Retina (tissue), 1 donor: ENCODE measurements at regions not wholly inside any gene's neighbourhood (a gene's known extent, or its start where the extent isn't known, plus 50 kb on each side); places are given as distances from the start of the nearest gene placed in this dataset.

Experiments used
- DNase-seq: peaks from one replicate; pipeline ENCODE4 v3.0.0-alpha.2; 2016

DNA sequence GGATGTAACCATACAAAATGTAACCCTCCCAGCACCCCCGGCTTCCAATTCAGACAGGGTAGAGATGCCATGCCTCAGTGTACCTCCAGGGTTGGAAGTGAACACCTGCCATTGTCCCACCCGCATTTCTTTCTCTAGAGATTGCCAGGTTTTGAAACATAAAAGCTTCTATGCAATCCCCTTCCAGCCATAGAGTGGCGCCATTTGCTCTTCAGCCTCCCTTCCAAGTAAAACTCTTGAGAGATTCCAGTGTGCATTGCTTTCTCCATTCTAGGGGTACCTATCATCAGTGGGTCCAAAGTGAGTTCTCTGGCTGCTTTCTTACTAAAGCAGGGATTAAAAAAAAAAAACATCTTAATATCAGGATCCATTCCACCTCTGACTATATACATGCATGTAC is 133.1 kb upstream of the RPL38 start:
- DNase-seq: no peak

DNA sequence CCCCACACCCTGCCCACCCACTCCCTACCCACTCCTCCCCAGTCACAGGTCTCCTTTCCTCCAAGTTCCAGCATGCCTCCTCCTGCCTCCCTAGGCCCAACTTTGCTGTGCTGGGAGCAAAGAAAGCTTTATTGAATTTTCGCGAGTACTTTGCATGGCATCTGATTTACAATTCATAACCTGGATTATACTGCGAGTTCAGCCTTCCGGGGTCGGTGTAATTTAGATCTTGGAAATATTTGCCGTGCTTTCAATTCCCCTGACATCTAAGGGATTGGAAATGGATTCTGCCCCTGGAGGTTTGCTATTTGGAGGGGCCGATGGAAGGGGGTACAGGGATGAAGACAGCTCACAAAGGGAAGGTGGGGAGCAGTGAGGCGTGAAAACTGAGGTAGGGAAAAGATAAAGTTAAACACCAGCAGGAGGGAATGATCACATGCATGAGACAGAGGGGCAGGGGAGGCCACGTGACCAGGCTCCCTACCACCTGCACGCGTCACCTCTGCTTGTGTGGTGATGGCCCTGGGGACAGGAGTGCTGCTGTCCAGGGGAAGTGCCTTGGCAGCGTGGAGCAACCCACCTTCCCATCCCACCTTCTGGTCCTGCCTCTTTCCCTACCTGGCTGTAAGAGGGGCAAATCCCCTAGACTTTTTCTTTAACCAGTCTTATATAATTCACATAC is 132.3 kb upstream of the RPL38 start:
- no peak for DNase-seq

GRCh38 chr17:74072340-74072739 is 131.1 kb upstream of the RPL38 start:
- no peak for DNase-seq

DNA sequence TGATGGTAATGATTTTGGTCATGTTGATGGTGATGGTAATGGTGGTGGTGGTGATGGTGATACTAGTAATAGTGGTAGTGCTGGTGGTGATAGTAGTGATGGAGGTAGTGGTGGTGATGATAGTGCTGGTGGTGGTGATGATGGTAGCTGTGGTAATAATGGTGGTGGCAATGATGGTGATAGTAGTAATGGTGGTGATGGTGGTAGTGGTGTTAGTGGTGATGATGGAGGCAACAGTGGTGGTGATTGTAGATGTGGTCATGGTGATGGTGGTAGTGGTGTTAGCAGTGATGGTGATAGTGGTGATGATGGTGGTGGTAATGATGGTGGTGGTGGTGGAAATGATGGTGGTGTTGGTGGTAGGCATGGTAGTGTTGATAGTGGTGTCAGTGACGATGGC is 127.0 kb upstream of the RPL38 start:
- DNase-seq: no peak

DNA sequence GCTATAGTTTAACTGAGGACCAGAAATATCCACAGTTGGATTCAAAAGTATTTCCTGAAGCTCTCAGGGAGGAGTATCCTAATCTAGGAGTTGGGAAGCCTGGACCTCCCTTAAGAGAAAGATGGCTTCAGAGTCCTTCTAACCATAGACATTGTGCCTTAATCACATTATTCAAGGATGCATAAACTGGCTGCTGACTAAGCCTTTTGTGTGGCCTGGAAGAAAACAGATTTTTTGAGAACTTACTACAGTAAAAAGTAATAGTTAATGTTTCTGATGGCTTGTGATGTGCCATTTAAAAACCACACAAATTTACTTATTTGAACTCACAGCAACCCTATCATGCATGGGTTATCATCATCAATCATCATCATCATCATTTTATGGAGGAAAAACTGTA is 126.2 kb upstream of the RPL38 start:
- DNase-seq: no peak

DNA sequence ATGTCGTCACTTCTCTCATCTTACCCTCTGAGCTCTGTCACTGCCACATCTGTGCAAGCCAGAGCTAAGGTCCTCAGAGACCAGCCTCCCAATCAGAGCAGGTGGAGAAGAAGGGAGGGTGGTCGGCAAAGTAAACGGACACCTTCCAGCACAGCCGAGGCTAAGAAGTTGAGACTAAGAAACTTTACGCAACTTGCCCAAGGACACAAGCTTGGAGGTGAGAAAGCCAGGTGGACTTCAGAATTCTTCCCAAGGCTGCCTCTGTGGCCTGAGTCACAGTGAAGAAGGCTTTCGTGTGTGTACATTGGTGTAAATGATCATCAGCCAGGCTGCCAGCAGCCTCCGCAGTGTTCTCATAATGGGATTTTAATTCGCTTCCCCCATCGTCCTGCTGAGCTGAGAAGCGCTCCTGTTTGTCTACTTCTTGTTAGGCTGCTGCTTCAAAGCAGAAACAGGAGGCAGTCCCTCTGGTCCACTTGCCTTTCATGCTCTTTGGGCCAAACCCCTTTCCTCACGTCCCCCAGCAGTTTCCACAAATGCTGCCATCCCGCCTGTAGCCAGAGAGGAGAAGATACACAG is 125.0 kb upstream of the RPL38 start:
- DNase-seq: no peak

DNA sequence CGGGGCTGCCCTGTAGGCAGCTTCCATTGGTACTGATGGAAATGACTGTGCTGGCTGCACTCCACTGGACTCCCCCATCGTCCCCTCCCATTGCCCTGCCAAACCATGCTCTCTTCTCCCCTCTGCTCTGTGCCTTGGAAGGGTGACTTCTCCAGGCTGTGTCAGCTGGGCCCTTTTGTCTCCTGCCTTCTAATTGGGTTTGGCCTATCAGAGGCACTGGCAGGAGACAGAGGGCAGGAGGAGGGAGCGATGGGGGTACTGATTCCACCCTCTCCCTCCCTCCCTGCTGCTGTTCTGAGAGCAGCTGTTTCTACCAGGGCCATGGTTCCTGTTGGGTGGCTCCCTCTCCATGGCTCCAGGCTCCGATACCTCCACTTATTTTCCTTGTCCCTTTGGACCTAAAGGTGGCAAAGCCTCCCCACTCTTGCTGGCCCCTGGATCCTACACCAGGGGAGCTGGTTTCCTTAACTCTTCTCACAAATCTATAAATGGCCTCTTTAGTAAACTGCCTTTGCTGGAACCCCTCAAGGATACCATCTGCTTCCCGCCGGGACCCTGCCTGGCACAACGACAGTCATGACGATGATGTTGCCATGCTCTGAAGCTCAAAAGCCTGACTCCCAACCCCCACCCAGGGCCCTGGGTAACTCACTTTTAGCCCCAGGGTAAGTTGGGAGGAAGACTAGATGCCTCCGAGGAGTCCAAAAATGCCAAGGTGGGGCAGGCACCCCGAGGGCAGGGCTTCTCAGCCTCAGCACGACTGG is 123.8 kb upstream of the RPL38 start:
- DNase-seq: no peak

- DNase-seq: no peak
Measured at GRCh38 chr17:74080656-74081582, 122.6 kb upstream of the RPL38 start.

DNA sequence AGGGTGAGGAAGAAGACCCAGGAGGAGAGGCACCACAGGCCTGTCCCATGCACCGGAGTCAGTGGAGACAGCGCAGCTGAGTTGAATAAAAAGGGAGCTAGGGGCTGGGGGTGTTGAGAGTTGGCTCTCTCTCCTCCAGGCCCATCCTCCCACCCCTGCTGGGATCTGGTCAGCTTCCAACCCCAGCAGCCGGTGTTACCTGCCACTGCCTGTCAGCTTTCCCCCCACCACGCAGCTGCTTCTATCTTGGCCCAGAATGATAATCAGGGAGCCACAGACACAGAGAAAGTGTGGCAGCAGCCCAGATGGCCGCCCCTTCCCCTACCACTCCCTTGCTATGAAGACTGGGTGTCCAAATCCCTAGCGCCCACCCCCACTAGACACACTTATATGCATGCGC is 120.6 kb upstream of the RPL38 start:
- no peak for DNase-seq

DNA sequence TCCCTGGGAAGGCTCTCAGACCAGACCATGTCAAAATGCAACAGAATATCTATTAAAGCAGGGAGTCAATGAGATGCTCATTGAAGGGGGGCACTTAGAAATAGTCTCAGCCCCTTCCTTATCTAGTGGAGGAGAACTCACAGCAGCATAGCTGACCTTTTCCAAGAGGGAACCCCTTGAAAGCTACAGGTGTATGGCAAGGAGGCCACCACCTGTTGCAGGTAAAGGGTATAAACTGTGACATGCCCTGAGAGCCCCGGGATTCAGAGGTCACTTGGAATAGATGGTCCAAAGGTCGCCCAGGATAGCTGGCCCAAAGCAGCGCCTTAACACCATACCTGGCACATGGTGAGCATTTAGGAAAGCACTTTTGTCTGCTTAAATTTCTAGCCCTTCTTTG is 120.2 kb upstream of the RPL38 start:
- DNase-seq: no peak

DNA sequence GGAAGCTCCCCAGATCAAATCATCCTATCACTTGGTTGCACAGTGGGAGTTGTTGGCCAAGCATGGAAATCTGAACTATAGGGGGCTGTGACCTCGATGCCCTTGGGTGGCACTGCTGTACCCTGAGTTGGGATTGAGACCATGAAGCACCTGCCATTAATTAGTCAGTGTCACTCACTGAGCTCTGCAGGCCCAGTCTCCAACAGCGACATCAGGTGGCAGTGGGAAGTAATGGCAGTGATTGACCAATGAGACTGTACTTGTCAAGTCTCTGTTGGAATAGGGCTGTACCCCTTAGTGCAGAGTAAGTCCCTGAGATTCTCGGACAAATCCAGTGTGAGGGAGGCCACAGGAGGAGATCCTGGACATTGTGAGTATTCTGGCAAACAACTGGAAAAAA is 118.0 kb upstream of the RPL38 start:
- DNase-seq: no peak

DNA sequence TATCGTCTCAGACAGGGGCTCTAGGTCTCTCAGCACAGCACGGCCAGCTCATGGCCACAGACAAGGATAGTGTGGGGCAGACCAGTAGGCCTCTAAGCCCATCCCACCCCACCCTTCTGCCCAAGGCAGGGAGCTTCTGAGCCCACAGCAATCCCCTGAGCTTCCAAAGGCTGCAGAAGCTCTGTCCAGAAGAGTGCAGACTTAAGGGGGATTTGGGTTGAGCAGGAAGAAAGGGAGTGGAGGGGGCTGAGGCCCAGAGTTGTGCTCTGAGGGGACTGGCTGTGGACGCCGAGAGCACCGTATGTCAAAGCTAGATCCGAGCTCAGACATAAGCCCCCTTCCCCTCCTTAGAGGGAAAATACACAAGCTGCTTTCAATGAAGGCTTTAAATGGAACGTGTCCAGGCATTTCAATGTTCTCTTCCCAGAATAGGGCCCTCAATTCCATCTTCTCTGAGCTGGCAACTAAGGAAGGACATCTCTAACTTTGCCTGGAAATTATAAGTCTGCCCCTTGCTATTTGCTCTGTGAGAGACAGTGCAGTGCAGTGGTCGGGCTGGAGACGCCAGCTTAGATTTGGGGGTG is 116.4 kb upstream of the RPL38 start:
- no peak for DNase-seq

GRCh38 chr17:74088285-74088933 is 115.1 kb upstream of the RPL38 start:
- no peak for DNase-seq

DNA sequence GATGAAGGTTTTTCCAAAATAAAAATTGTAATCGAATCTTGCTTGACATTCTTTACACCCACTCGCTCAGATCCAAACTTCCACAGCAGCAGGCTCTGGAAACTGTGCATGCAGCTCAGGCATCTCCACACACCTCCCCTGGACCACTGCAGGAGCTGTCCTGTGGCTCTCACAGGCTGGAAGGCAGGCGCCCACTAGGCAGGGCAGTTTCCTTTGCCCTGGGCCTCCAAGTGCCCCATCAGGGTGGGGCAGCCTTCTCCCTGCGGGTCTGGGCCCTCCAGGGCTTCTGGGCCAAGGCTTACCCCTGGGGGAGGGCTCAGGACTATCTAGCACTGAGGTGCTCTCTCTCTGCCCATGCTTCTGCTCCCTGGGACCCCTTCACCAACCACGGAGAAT is 114.5 kb upstream of the RPL38 start:
- DNase-seq: no peak

GRCh38 chr17:74089380-74089779 is 114.1 kb upstream of the RPL38 start:
- DNase-seq: no peak

DNA sequence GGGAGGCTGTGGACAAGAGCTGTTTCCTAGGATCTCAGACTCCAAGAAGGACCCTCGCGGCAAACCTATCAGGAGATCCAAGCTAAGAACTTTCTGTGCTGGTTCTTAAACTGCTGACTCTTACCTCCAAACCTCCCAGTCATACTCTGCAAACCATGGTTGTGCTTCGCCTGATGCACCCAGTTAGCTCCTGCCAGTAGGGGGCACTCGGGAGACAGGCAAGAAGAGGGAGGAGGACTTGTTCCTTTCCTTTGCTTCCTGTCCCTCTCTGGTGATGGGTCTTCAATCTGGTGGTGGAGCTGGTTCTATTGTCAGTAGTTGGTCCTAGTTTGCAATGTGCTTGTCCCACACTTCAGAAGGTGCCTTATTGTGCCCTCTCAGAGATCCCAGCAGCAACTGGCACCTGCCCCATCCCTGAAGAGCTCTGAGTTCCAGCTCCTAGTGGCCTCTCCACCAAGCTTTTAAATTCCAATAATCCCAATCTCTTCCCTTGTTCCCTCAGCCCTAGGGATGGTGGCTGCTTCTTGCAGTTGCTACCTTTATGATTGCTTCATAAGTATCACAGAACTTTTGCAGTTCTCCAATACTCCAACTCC is 113.5 kb upstream of the RPL38 start:
- no peak for DNase-seq

DNA sequence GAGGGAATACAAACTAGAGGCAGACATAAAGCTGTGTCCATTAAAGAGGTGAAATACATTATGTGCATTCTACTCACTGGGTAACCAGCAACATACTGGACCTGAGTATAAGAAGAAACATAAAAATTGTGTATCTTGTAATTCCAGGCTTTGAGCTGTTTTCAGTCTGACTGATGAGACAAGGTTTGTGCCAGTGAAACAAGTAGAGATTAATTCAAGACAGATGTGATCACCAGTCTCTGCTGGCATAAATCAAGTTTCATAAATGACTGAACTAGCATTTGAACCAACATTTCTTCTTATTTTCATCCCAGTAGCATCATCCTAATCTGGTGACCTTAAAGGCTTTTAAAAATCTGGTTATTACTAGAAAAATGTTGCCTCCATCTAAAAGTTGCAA is 108.8 kb upstream of the RPL38 start:
- no peak for DNase-seq

DNA sequence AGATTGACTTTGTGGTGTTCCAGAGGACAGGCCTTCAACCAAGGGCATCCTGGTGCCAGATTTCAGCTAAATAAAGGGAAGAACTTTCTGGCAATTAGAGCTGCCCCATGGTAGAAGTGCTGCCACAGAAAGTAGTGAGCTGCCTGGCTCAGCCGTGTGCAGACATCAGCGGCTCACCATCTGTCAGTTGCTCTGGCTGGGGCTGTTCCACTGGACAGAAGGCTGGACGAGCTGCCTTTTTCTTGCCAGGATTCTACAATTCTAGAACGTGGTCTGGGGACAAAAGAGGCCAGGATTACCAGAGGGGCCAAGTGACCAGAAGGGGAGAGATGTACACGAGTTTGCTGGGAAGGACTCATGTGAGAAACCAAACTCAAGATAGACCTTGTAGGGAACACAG is 107.0 kb upstream of the RPL38 start:
- DNase-seq: peak; percentile 18

DNA sequence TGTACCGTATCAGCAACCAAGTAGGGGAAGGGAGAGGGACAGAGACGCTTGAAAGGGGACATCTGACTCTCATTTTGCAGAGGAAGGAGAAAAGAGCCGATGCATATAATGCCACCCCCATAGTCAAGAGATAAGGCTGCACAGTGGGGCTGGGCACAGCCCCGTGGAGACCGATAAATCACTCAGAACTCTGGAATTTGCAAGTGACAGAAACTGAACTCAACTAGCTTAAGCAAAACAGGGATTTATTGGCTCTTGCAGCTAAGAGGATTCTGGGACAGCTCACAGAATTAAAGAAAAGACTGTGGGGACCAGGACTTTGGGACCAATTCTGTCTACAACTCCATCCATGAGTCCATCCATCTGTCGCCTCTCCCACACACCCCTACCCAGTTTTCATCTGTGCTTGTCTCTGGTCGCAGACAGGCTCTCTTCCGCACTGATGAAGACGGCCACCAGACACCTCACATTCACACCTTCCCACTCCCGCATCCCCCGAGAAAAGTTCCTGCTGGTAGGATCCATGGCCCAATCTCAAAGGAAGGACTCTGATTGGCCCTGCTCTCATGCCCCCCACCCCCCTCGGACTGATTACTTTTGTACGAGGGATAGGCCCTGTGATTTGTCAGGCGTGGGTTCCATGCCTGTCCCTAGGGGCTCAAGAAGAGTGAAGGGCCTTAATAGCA is 105.9 kb upstream of the RPL38 start:
- peak; percentile 9 for DNase-seq

GRCh38 chr17:74098136-74099024 is 105.1 kb upstream of the RPL38 start:
- DNase-seq: peak; percentile 0
